ENCODE measurements at regions not wholly inside any gene's neighbourhood (a gene's known extent, or its start where the extent isn't known, plus 50 kb on each side); places are given as distances from the start of the nearest gene placed in this dataset.
A peak's percentile ranks its signal among the peaks of the same experiment; 100 is the strongest.

- no peak for DNase-seq
Measured at GRCh38 chr4:116397714-116398113, 687.7 kb downstream of the TRAM1L1 start.

- no peak for DNase-seq
Measured at GRCh38 chr4:116397291-116397690, 688.1 kb downstream of the TRAM1L1 start.

GRCh38 chr4:116395408-116395807 is 690.0 kb downstream of the TRAM1L1 start:
- no peak for DNase-seq

- DNase-seq = no peak
Measured at GRCh38 chr4:116391020-116391419, 694.4 kb downstream of the TRAM1L1 start.

GRCh38 chr4:116389139-116389538 is 696.2 kb downstream of the TRAM1L1 start:
- no peak for DNase-seq

GRCh38 chr4:116387937-116388474 is 697.4 kb downstream of the TRAM1L1 start:
- no peak for DNase-seq

GRCh38 chr4:116386856-116387255 is 698.5 kb downstream of the TRAM1L1 start:
- no peak for DNase-seq

GRCh38 chr4:116385583-116385982 is 699.8 kb downstream of the TRAM1L1 start:
- no peak for DNase-seq

GRCh38 chr4:116374815-116375214 is 710.6 kb downstream of the TRAM1L1 start:
- no peak for DNase-seq

- DNase-seq = no peak
Measured at GRCh38 chr4:116362583-116362982, 722.8 kb downstream of the TRAM1L1 start.

- no peak for DNase-seq
Measured at GRCh38 chr4:116361790-116362189, 723.6 kb downstream of the TRAM1L1 start.

GRCh38 chr4:116358633-116359222 is 726.6 kb downstream of the TRAM1L1 start:
- DNase-seq = peak; percentile 30

GRCh38 chr4:116357758-116358157 is 727.6 kb downstream of the TRAM1L1 start:
- no peak for DNase-seq

- DNase-seq = no peak
Measured at GRCh38 chr4:116346750-116347149, 738.6 kb downstream of the TRAM1L1 start.

- DNase-seq = no peak
Measured at GRCh38 chr4:116343809-116344208, 741.6 kb downstream of the TRAM1L1 start.

- DNase-seq = no peak
Measured at GRCh38 chr4:116342143-116342542, 743.2 kb downstream of the TRAM1L1 start.

GRCh38 chr4:116332508-116332907 is 752.9 kb downstream of the TRAM1L1 start:
- no peak for DNase-seq

- no peak for DNase-seq
Measured at GRCh38 chr4:116328261-116328860, 757.0 kb downstream of the TRAM1L1 start.

GRCh38 chr4:116323606-116324005 is 761.8 kb downstream of the TRAM1L1 start:
- no peak for DNase-seq

GRCh38 chr4:116321471-116321870 is 763.9 kb downstream of the TRAM1L1 start:
- DNase-seq = no peak

GRCh38 chr4:116320859-116321258 is 764.5 kb downstream of the TRAM1L1 start:
- no peak for DNase-seq

- no peak for DNase-seq
Measured at GRCh38 chr4:116303736-116304188, 781.6 kb downstream of the TRAM1L1 start.

- DNase-seq = no peak
Measured at GRCh38 chr4:116302990-116303735, 782.2 kb downstream of the TRAM1L1 start.

GRCh38 chr4:116275006-116275405 is 810.4 kb downstream of the TRAM1L1 start:
- no peak for DNase-seq

Measured in NK-92 treated with Interleukin-12 subunit alpha and Interleukin-12 subunit beta, amount 100 ng/mL, for 24 hours (cell line).